GM21786 (cell line): ENCODE measurements at regions not wholly inside any gene's neighbourhood (a gene's known extent, or its start where the extent isn't known, plus 50 kb on each side); places are given as distances from the start of the nearest gene placed in this dataset.
"Not testable (repeated sequence)": the region's sequence is repeated elsewhere in the genome, so short reads cannot be mapped to it uniquely, and the experiment has no call there.

Experiments used
- ATAC-seq: cut with Tn5 transposase; IDR thresholded peaks from one replicate; pipeline ENCODE4 v1.9.1; 2021; ENCODE audit not compliant: unreplicated experiment

DNA sequence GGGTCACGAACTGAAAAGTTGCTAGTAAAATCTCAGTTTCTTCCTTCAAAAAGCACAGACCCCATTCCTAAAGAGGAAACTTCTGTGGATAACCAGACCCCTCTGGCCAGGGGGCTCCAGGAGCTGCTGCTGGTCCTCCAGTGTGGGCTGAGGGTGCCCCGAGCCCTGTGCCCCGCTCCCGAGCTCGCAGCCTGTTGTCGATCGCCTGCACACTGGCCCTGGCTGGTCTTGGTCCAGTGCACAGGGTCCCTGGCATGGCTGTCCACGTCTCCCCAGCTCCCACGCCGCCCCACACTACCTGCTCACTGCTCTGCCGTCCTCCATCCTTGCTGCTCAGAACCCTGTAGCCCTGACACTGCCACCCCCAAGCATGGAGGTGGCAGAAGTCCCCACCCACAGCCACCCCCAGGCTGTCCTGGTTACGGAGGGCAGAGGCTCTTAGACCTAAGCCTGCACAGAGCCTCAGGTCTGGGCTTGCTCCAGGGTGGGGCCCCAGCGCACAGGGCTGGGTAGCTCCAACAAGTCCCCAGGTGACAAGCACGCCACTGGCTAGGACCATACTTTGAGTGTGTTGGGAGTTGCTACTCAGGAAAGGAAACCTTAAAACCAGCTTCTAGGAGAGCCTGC is 87.0 kb downstream of the PLXNA1 start:
- ATAC-seq = no peak

DNA sequence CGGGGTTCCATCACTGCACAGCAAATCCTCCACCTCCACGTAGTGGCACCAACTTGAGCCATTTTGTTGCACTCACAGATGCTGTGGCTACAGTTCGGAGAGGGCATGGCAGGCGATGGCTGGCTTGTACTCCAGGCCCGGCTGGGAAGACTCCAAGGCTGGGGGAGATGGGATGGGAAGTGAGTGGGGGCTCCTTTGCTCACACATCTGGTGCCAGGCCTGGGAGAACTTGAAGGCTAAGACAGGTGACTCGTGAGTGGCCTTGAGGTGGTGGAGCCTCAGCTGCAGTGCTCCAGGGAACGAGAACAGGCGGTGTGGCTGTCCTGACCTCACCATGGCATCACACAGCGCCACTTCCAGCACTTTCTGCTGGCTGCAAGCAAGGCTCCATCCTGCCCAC is 87.9 kb downstream of the PLXNA1 start:
- ATAC-seq = no peak

DNA sequence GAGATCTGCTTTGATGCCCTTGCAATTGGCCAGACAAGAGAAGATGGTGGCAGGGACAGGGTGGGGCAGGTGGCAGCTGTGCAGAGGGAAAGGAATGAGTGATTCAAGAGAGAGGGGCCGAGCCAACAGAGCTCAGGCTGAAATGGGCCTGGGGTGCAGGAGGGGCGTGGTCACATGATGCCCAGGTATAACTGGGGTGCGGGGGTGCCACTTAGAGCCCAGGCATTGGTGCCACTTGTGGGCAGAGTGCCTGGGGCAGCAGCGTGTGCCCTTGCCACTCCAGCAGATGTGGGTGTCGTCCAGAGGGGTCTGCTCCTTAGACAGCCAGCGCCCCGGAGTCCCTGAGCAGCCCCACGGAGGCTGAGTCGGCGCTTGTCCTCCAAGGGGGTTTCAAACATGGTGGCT is 88.7 kb downstream of the PLXNA1 start:
- no peak for ATAC-seq

DNA sequence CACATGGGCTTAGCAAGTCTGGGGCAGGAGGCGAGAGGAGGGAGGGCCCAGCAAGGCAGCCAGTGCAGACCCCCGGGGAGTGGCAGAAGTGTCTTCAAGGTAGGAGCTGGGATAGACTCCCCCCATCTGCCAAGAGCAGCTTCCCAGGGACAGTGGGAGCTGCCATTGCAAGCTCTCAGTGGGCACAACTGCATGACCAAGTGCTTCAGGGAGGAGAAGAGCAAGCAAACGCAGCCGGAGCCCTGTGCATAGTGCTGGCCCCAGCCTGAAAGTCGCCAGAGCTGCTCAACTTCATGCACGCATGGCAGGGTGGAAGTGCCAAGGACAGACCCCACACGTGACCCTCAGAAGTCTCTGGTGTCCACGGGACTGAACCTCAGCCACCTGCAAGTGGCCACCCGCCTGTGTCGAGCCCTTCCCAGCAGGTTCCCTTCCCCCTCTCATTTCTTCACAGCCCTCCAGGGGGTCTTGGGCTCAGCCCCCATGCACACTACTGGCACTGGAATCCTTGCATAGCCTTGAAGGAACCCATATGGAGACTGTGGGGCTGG is 89.4 kb downstream of the PLXNA1 start:
- no peak for ATAC-seq

DNA sequence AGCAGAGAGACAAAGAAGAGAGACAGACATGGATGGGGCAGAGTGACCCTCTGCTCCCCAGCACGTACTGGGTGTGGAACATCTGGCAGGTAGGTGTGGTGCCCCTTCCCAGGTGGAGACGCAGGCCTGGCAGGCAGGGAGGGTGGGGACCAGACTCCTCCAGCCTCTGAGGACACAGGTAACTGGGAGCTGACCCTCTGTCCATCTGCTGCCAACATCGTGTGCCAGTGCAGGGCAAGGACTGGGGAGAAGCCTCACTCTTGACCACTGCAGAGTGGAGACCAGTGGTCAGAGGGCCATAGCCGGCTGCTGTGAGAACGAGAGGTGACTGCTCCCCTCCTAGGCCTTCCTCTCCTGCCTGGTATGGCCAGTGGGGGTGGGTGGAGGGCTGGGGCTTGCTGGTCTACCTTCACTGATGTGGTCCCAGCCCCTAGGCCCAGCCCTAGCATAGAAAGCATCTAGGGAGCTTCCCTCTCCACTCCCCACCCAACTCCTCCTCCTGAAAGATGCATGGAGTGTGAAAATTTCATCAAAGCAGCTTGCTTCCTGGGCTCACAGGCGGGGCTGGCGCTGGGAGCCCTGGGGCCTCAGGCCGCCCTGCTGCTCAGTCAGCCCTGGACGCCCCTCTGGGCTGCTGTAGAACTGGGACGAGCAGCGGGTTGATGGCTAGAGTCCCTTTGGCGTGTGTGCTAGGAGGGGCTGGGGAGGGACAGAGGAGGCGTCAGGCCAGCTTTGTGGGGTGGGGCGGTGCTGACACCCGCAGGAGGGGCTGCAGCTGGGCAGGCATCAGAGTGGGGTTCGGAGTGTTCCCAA is 90.3 kb downstream of the PLXNA1 start:
- ATAC-seq = no peak

DNA sequence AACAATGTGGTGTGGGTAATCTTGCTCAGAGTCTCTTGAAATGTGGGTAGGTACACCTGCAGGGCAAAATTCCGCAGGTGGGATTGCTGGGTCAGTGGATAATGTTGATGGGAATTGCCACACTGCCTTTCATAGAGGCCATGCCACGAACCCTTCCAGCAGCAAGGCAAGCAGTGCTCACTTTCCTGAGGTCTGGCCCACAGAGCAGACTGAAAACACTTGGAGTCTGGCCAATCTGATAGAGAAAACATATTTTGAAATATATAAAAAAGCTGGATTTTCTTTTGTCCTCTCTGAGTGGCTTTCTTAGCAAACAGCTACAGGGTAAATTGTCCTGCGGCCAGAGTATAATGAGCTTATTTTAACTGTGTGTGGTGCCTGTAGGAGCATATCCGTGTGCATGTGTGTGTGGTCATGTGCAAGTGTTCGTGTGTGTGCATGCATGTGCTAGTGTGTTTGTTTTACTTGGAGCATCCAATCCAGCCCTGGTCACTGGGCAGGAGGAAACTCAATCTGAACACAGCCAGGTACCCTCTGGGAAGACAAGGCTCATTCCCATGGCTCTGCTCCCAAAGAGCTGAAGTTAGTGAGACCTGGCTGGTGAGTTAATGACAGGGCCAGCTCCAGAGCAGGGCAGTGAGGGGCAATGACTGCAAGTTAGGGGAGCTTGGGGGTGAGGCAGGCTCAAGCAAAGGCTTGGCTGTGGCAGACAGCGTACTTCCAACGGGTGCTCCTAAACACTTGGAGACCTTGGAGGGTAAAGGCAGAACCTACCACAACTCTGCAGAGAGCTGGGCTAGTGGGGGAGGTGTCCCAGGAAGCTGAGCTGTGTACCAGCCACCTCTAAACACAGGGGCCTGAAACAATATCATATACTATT is 91.3 kb downstream of the PLXNA1 start:
- ATAC-seq = no peak

DNA sequence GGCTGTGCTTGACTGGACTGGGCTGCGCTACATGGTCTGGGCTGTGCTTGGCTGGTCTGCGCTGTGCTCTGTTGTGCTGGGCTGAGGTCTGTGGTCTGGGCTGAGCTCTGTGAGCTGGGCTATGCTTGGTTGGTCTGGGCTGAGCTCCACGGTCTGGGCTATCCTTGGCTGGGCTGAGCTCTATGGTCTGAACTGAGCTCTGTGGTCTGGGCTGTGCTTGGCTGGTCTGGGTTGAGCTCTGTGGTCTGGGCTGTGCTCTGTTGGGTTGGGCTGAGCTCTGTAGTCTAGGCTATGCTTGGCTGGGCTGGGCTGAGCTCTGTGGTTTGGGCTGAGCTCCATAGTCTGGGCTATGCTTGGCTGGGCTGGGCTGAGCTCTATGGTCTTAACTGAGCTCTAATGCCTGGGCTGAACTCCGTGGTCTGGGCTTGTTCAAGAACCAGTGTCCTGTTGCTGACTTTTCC is 92.0 kb downstream of the PLXNA1 start:
- peak; percentile 83 for ATAC-seq

DNA sequence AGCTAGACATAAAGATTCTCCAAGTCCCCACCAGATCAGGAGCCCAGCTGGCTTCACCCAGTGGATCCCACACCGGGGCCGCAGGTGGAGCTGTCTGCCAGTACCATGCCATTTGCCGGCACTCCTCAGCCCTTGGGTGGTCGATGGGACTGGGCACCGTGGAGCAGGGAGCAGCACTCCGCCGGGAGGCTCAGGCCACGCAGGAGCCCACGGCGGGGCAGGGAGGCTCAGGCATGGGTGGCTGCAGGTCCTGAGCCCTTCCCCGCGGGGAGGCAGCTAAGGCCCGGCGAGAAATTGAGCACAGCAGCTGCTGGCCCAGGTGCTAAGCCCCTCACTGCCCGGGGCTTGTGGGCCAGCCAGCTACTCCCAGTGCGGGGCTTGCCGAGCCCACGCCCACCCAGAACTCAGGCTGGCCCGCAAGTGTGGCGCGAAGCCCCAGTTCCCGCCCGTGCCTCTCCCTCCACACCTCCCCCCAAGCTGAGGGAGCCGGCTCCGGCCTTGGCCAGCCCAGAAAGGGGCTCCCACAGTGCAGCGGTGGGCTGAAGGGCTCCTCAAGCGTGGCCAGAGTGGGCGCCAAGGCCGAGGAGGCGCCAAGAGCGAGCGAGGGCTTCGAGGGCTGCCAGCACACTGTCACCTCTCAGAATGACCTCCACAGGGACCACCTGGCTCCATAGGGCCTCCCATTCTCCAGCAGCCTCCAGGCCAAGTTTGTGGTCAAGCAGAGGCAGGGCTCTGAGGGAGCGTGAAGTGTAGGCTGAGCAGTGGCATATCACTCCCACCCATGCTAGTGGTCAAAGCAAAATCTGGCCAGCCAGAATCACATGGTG is 93.5 kb downstream of the PLXNA1 start:
- not testable (repeated sequence) for ATAC-seq

DNA sequence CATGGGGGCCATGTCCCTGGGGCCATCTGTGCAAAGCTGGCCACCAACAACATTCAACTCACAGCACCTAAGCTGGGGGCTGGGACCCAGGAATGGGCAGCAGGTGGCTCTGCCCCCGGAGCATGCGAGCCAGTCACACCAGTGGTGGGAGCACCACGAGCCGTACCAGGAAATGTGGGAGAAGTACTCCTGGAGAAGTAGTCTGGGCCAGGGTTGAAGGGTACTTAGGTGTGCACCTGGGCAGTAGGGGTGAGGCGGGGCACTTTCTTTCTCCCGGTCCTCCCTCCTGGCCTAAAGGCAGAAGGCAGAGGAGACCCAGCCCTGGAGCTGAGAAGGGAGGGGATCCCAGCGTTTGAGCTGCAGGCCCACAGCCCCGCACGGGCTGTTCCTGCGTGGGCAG is 94.2 kb downstream of the PLXNA1 start:
- no peak for ATAC-seq

DNA sequence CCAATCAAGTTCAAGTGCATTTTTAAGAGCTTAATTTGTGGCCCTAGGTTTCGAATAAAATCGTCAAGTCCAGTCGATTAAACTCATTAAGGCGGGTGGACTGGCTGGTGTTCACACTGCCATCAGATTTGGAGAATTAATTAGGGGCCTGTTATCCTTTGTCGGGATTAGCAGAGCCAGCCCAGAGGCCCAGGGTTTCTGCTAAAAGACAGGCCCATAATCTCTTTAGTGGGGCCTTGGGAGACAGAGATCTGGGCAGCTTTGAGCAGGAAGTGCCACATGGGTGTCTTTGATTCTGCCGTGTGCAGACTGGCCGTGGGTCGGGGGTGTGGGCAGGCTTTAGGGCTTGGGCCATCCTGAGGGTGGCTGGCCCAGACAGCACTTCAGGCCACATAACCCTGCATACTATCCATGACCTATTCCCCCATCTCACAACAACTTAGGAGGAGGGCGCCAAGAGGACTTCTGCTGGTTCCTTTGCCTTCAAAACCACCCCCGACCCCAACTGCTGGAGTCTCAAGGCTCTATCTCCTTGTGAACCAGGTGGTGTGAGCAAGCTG is 94.7 kb downstream of the PLXNA1 start:
- no peak for ATAC-seq

DNA sequence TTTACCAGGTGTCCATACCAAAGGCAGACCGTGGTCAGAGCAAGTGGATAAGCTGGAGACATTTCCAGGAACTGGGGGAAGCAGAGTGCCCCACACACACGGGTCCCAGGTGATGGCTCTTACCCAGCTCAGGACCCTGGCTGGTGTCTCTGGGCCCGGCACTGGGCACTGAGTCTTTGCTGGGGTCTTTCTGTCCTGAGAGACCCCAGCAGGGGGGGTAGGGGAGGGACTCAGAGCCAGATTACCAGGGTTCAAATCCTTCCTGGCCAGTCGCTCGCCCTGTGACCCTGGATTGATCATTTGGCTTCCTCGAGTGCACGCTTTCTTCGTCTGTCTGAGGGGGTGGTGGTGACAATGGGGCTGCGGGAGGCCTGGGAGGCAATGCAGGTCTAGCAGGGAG is 95.7 kb downstream of the PLXNA1 start:
- no peak for ATAC-seq

DNA sequence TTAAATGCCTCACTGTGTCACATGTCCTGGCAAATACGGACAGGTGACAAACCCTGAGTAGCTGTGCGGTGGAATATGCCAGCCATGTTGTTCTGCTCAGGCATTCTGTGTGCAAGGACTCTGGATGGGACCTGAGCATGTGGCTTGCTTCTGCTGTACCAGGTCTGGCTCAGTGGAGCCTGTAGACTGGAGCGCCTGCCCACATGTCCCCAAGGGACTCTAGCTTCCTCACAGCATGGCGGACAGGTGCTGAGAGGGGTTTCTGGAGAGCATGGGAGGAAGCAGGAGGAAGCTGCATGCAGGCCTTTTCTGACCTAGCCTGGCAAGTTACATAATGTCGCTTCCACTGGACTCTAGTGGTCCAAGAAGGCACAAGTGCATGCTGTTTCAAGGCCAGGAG is 96.3 kb downstream of the PLXNA1 start:
- ATAC-seq = no peak

DNA sequence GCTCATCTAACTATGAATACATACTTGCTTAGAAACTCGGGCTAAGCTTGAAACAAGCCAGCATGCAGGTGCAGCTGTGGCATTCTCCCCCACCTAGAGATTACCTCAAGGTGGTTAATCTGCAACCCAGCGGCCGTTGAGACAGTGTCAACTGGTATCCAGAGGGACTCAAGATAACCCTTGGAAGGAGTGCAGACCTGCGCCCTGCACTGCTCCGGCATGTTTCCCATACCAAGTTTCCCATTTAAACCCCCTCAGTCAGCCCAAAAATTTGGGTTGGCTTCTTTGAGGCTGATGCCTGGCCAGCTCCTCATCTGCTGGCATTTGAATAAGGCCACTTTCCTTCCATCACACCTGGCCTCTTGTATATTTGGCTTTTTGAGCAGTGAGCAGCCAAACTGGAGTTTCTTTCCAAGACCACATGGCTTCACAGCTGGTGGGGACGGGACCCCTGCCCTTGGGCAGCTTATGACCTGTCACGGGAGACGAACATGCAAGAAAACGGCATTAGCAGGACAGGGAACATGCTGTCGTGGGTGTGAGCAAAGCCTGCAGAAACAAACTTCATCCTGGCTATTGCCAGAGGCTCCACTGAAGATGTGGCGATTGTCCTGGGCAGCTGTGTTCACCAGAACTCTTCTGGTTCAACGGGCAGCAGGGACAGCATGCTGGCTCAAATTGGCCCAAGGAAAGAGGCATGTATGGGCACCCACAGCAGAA is 98.2 kb downstream of the PLXNA1 start:
- no peak for ATAC-seq

DNA sequence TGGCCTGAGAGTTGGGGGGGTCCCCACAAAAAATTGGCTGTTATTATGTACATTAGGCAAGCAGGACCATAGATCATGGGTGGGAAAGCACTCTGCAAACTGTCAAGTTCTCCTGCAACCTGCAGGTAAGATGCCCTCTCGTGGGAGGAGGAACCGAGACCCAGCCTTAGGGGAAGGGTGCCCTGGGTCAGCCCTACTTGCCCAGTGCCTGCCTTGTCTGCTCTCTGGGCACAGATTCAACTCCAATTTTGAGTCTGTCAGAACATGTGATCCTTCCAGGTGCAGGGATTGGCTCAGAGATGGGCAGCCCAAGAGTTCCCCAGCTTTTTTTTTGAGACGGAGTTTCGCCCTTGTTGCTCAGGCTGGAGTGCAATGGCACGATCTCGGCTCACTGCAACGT is 99.2 kb downstream of the PLXNA1 start:
- no peak for ATAC-seq

DNA sequence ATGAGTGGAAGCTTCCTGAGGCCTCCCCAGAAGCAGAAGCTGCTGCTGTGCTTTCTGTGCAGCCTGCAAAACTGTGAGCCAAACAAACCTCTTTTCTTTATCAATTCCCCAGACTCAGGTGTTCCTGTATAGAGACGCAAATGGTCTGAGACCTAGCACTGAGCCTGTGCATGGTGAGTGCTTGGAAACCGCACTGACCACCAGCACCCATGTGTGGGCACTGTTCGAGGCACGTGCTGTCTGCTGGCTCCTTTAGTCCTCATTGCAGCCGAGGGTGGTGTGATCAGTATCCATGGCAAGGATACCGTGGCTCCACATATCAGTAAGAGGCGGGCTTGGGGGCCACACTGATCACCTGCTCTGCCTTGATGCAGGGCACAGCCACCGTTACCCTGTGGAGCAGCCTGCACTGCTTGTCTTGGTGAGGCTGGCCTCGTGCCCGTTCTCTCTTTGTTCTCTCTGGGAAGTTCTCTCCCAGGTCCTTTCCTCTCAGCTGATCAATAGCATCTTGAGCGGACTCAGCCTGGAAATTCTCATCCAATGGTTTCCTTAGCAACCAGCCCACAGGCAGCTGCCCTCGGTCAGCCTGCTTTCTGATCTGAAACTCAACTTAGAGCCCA is 101.0 kb downstream of the PLXNA1 start:
- no peak for ATAC-seq

DNA sequence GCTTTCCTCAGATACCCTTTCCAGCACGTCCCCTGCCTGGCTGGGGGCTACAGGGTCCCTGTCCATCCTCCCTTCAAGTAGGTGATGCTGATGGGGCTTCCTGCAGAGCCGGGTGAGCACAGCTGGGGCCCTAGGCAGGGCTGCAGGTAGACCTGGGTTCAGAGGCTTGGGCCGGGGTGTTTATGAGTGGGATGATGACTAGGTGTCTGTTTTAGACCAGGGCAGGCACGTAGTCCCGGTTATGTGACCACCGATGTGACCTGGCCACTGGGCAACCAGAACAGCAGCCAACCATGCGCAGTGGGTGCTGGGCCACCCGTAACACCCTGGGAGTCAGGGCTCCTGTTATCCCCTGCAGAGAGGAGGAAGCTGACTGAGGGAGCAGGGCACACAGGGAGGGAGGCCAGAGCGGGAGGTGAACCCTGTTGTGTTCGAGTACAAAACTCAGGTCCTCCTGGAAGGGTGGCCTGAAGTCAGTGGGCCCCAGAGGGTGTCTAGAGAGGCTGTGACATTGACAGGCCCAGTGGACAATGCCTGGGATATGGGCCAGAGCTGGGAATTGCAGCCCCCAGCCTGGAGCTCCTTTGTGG is 101.6 kb downstream of the PLXNA1 start:
- ATAC-seq = no peak

DNA sequence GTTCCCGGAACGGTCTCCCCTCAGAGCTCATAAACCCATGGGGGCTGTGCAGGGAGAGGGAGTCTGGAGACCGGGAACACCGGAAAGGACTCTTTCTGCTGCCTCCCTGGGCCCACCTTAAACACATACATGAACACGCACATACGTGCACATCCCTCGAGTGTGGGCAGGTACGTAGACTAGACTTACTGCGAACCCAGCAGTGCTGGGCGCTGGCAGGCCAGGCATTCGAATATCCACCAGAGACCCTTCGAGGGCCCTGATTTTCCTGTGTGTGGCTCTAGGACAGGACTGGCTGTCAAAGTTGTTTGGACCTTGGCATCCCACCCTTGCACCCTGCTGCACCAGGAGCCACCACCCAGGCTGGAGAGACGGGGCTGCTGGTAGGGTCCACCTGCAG is 102.7 kb downstream of the PLXNA1 start:
- no peak for ATAC-seq

DNA sequence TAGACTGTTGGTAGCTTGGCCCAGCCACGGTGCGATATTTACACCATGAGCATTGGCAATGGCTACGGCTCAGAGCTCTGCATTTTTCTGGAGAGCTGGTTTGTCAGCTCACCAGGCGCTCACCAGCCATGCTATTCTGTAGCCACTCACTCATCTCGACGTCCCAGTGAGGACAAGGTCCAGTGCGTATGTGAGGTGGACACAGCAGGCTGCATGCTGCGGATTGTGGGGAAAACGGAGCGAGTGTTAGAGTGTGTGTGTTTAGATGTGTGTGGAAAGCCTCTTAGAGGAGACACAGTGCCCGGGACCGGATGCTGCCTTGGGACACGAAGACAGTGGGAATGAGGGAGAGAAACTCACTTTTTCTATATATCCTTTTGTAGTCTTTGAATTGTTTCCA is 103.7 kb downstream of the PLXNA1 start:
- ATAC-seq = not testable (repeated sequence)

DNA sequence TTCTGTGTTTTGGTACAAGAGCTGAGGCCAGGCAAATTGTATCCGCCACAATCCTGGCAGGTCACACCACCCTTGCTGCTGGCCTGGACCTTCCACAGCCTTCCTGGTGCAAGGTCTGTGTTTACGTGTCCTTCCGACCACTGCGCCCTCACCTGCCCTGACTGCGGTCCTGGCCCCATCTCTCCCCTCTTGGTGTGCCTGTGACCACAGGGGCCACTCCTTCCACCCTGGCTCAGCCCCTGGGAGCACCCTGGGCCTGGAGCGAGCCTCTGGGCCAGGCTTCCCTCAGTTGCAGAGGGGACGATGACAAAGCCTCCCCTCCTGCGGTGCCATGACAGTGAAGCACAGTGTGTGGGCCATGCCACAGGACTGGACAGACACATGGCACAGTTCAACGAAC is 104.5 kb downstream of the PLXNA1 start:
- ATAC-seq = no peak
